Heart left ventricle (tissue), 16 donors: ENCODE measurements at regions not wholly inside any gene's neighbourhood (a gene's known extent, or its start where the extent isn't known, plus 50 kb on each side); places are given as distances from the start of the nearest gene placed in this dataset.

Experiments used
- ATAC-seq, 4 donors: fragments of 200-7000 bp; cut with Tn5 transposase; one replicate each; pipeline ENCODE4 v1.9.1; 2020 to 2022; ENCODE audit warnings: moderate library complexity in 4 of 4, mild to moderate bottlenecking in 3 of 4, moderate number of reproducible peaks in 1 of 4
- DNase-seq, 5 donors: peaks; one replicate each; pipeline ENCODE4 v3.0.0-alpha.2; 2020
- H3K27ac ChIP-seq, 12 donors: fragments of 200-600 bp; sonication (generic) in 4 of 12; one replicate each; pipeline versions ENCODE4 v1.5.0 to v1.8.0; 2016 to 2022; ENCODE audit warnings: mild to moderate bottlenecking in 2 of 12
- H3K27me3 ChIP-seq, 9 donors: fragments of 200-600 bp; sonication (generic) in 2 of 9; one replicate each; pipeline versions ENCODE4 v1.5.1 to v1.8.0; 2016 to 2022; ENCODE audit warnings: mild to moderate bottlenecking in 3 of 9
- H3K36me3 ChIP-seq, 9 donors: fragments of 200-600 bp; sonication (generic) in 2 of 9; one replicate each; pipeline versions ENCODE4 v1.5.0 to v1.8.0; 2018 to 2022; ENCODE audit warnings: mild to moderate bottlenecking in 2 of 9
- H3K4me1 ChIP-seq, 12 donors: fragments of 200-600 bp; sonication (generic) in 4 of 12; one replicate each; pipeline versions ENCODE4 v1.5.0 to v1.8.0; 2016 to 2022; ENCODE audit warnings: mild to moderate bottlenecking in 3 of 12
- H3K4me3 ChIP-seq, 12 donors: fragments of 200-600 bp; sonication (generic) in 4 of 12; one replicate each; pipeline versions ENCODE4 v1.5.0 to v1.8.0; 2017 to 2022; ENCODE audit warnings: mild to moderate bottlenecking in 9 of 12, moderate library complexity in 4 of 12
- H3K9me3 ChIP-seq, 12 donors: fragments of 200-600 bp; sonication (generic) in 4 of 12; one replicate each; pipeline versions ENCODE4 v1.5.0 to v1.8.0; 2016 to 2022; ENCODE audit warnings: mild to moderate bottlenecking in 1 of 12
- CTCF ChIP-seq, 12 donors: fragments of 200-600 bp; sonication (generic) in 4 of 12; IDR thresholded peaks; one replicate each; pipeline versions ENCODE4 v1.5.0 to v1.8.0; 2018 to 2022; ENCODE audit warnings: antibody characterized with exemption in 12 of 12, mild to moderate bottlenecking in 5 of 12
- POLR2A ChIP-seq, 2 donors: fragments of 450-650 bp; IDR thresholded peaks; one replicate each; pipeline ENCODE4 v1.6.1; 2017; ENCODE audit warnings: antibody characterized with exemption in 2 of 2, mild to moderate bottlenecking in 2 of 2, moderate library complexity in 2 of 2
- WGBS, 4 donors: extraction: QIAGEN DNeasy Blood & Tissue Kit in 2 of 4; methylation state at CpG; one replicate each; pipeline versions ENCODE4 v1.1.5 to v1.1.7; 2013 to 2018; 5-methylcytosine and 5-hydroxymethylcytosine counted together
- intact Hi-C, 10 donors: fragments of 100-400 bp; cut with DNase I; formaldehyde crosslinking; loops; one replicate each; pipeline versions ENCODE4 v1.11.1 to v1.14.2; 2022
- donor health status: ischemic (EF 13 %, LVEDD 7.1; RV severe dilation, severe dysfunction).
- donor health status: healthy with polysubstance abuse.
- donor health status: DM: no; HTN: yes; CAD: no.
- donor health status: DM: no; HTN: no; CAD: no.
- donor health status: ischemic (EF 25% LVEDD 6.9; RV normal size, moderate dysfunction).
- donor health status: ischemic (EF 25% LVEDD 5.7; RV mildly dilated, moderate dysfunction).
- donor health status: healthy.
- donor health status: DM: yes; HTN: yes; CAD: no.
- donor health status: ischemic (EF 35%, LVEDD 5.7; RV mildly dilated, moderate dysfunction).
- donor health status: nonischemic (EF 11% LVEDD 7.7; RV severe dilation, severe dysfunction).
- donor health status: DM: yes; HTN: yes; CAD: no.
- donor health status: PGD.
- donor health status: ischemic (EF 29% LVEDD 5.4; RV normal size, mild dysfunction).
- donor health status: nonischemic (EF 23%, LVEDD 6.1; RV moderate dilation, normal function).

DNA sequence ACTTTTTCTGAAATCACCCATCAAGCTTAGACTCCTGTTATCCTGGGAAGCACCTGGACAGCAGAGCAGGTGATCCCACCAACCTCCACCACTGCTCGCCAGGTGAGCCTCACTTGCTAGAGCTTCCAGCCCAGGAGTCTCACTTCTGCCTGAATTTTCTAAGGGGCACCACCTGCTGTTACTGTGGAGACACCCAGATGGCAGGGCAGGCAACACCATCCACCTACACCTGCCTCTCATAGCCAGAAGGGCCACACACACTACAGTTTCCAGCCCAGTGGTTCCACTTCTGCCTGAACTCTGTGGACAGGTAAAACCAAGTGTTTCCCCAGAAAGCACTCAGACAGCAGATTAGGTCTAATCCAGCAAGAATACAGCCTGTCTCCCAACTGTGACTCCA lies 262.0 kb downstream of the ARAP2 start:
- ATAC-seq (no peak), DNase-seq (no peak)
- Histone ChIP-seq H3K4me1 (no peaks in the 10 kb centered on the region), H3K36me3 (no peaks in the 10 kb centered on the region), H3K4me3 (no peak overlapping the region), H3K27me3 (peaks cover 0 to 2% (median 0%) of the 10 kb centered on the region in 9 donors), H3K27ac (no peak overlapping the region), H3K9me3 (peaks cover 0 to 9% (median 0%) of the 10 kb centered on the region in 12 donors)
- TF ChIP-seq POLR2A (IDR thresholded peaks at IDR 0.05) (no peak), CTCF (IDR thresholded peaks at IDR 0.05) (no peak)
- intact Hi-C loops = no loop called here
- 71 to 90% (median 79%) methylated on average over 1 of the region's 1 CpG for WGBS, 4 donors

- DNase-seq = no peak
- intact Hi-C loops = no loop called here
- 57 to 63% (median 61%) methylated on average over 1 of the region's 1 CpG for WGBS, 4 donors
These were observed 257.8 kb downstream of the ARAP2 start for GRCh38 chr4:35986537-35986936.

DNA sequence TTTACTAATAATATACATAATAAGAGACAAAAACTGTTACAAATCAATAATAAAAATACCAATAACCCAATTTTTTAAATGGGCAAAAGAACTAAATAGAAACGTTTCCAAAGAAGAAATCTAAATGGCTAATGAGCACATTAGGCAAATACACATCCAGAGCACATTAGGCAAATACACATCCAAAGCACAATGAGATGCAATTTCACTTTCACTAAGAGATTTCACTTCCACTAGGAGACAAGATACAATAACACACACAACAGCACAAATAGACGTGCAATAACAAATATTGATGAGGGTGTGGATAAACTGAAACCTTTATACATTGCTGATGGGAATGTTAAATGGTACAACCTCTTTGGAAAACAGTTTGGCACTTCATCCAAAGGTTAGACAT lies 250.7 kb downstream of the ARAP2 start:
- H3K27ac ChIP-seq = no peak overlapping the region
- DNase-seq = no peak

More at GRCh38 chr4:35986537-35986936, 257.8 kb downstream of the ARAP2 start:
- Histone ChIP-seq H3K27ac (no peak overlapping the region), H3K9me3 (peaks cover 0 to 20% (median 7%) of the 10 kb centered on the region in 12 donors), H3K27me3 (no peaks in the 10 kb centered on the region), H3K4me3 (no peak overlapping the region), H3K4me1 (no peaks in the 10 kb centered on the region), H3K36me3 (no peaks in the 10 kb centered on the region)
- ATAC-seq = no peak
- no peak for TF ChIP-seq CTCF (IDR thresholded peaks at IDR 0.05)
- TF ChIP-seq POLR2A (IDR thresholded peaks at IDR 0.05) = no peak

DNA sequence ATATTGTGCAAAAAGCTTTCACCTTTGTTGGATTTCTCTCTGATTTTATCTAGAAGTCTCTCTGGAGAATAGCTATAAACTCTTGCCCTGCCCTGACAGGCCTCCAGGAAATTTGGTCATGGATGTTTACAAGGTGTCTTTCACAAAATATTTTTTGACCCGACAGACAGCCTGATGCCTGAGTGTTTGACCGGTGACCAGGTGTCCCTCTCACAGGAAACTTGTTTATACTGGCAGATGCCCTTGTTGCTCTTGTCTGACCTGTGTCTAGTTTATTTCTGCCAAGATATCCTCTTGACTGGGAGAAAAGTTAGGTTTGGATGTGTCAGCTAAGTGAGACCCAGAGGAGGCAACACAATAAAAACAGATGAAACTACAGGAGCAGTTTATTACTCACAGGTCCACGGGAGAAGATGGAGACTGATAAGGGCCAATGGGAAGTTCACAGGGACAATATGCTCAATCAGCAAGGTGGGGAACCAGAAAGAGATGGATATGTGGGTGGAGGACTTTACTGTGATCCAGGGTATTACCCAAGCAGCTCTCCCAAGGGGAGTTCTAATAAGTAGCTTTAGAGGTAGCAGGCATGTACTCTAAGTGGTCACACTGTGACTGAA lies 243.3 kb downstream of the ARAP2 start:
- no peak for DNase-seq
- Histone ChIP-seq H3K4me3 (no peak overlapping the region), H3K9me3 (no peaks in the 10 kb centered on the region), H3K27me3 (no peaks in the 10 kb centered on the region), H3K36me3 (no peaks in the 10 kb centered on the region), H3K4me1 (no peaks in the 10 kb centered on the region), H3K27ac (no peak overlapping the region)
- TF ChIP-seq POLR2A (IDR thresholded peaks at IDR 0.05) = no peak
- no peak for TF ChIP-seq CTCF (IDR thresholded peaks at IDR 0.05)
- 66 to 75% (median 72%) methylated on average over 3 of the region's 3 CpGs for WGBS, 4 donors
- intact Hi-C loops = no loop called here
- no peak for ATAC-seq

More for the DNA sequence above, 250.7 kb downstream of the ARAP2 start:
- H3K27me3 ChIP-seq = no peaks in the 10 kb centered on the region
- intact Hi-C loops = no loop called here
- TF ChIP-seq CTCF (IDR thresholded peaks at IDR 0.05) = no peak
- TF ChIP-seq POLR2A (IDR thresholded peaks at IDR 0.05) = no peak
- no peaks in the 10 kb centered on the region for H3K36me3 ChIP-seq
- H3K9me3 ChIP-seq = peaks cover 0 to 8% (median 0%) of the 10 kb centered on the region in 12 donors
- no peaks in the 10 kb centered on the region for H3K4me1 ChIP-seq
- WGBS, 4 donors = 39 to 59% (median 49%) methylated on average over 2 of the region's 2 CpGs
- ATAC-seq = no peak
- H3K4me3 ChIP-seq = no peak overlapping the region
